Activated CD4-positive, alpha-beta T cell treated with anti-CD3 and anti-CD28 coated beads, Interleukin-2, amount 10 ng/mL, durations not matched to agents 7 days and 5 days (primary cell): ENCODE measurements at regions not wholly inside any gene's neighbourhood (a gene's known extent, or its start where the extent isn't known, plus 50 kb on each side); places are given as distances from the start of the nearest gene placed in this dataset.
"Not testable (repeated sequence)": the region's sequence is repeated elsewhere in the genome, so short reads cannot be mapped to it uniquely, and the experiment has no call there.

Experiments
- CTCF ChIA-PET: fragments of 350-600 bp; sonication (Branson Sonifier 250); formaldehyde crosslinking; loops from one replicate; lab custom pipeline; 2021; ENCODE audit warnings: antibody characterized with exemption; lab: Charles Lee
- POLR2A ChIA-PET: fragments of 350-600 bp; sonication (Branson Sonifier 250); formaldehyde crosslinking; loops from one replicate; lab custom pipeline; 2021; ENCODE audit warnings: antibody characterized with exemption; lab: Charles Lee
- DNase-seq: peaks from one replicate; pipeline ENCODE4 v3.0.0-alpha.2; 2020
- H3K27ac Mint-ChIP-seq: one replicate; pipeline ENCODE4 v1.8.0; 2021; ENCODE audit warnings: mild to moderate bottlenecking, moderate library complexity, mixed read lengths
- H3K27me3 Mint-ChIP-seq: one replicate; pipeline ENCODE4 v1.8.0; 2021; ENCODE audit warnings: mixed read lengths
- H3K36me3 Mint-ChIP-seq: one replicate; pipeline ENCODE4 v1.8.0; 2021; ENCODE audit warnings: low read depth, mixed read lengths
- H3K4me1 Mint-ChIP-seq: one replicate; pipeline ENCODE4 v1.8.0; 2021; ENCODE audit warnings: mixed read lengths
- H3K4me3 Mint-ChIP-seq: one replicate; pipeline ENCODE4 v1.8.0; 2021; ENCODE audit warnings: mild to moderate bottlenecking, moderate library complexity, mixed read lengths
- H3K9me3 Mint-ChIP-seq: one replicate; pipeline ENCODE4 v1.8.0; 2021; ENCODE audit warnings: mixed read lengths

GRCh38 chr17:13417381-13417950 lies 184.3 kb downstream of the HS3ST3A1 start:
- H3K4me1 Mint-ChIP-seq, result no peaks in the 10 kb centered on the region

DNA sequence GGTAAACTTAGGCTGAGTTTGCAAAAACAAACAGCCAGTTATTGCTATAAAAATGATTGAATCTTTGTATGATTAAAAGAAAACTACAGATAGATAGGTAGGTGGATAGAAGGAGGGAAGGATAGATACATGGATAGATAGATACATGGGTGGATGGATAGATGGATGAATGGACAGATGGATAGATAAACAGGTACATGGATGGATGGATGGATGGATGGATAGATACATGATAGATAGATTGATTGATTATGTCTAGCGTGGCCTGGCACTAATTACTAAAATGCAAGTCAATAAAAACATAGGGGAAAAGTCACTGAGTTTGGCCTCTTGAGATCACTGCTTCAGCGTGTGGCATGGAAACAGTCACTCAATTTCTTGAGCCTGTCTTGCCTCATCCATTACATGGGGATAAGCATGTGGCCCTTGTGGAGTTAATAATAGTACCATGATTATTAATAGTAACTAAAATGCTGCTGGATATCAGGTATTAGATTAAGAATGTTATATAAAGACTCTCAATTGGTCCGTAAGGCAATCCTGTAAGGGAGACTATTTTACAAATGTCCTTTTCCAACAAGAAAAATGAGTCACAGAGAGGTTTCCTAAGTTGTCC lies 184.9 kb downstream of the HS3ST3A1 start:
- ChIA-PET POLR2A (no interaction called here), CTCF (no interaction called here)
- DNase-seq, result no peak
- Mint-ChIP-seq H3K27me3 (peaks cover 3% of the 10 kb centered on the region), H3K27ac (no peak overlapping the region), H3K4me1 (no peaks in the 10 kb centered on the region), H3K9me3 (no peaks in the 10 kb centered on the region), H3K4me3 (no peak overlapping the region), H3K36me3 (no peaks in the 10 kb centered on the region)

More at GRCh38 chr17:13417381-13417950, 184.3 kb downstream of the HS3ST3A1 start:
- Mint-ChIP-seq H3K4me3 (no peak overlapping the region), H3K27ac (no peak overlapping the region), H3K9me3 (no peaks in the 10 kb centered on the region), H3K36me3 (no peaks in the 10 kb centered on the region), H3K27me3 (peaks cover 3% of the 10 kb centered on the region)
- DNase-seq, result no peak
- POLR2A ChIA-PET, result no interaction called here
- CTCF ChIA-PET, result no interaction called here

DNA sequence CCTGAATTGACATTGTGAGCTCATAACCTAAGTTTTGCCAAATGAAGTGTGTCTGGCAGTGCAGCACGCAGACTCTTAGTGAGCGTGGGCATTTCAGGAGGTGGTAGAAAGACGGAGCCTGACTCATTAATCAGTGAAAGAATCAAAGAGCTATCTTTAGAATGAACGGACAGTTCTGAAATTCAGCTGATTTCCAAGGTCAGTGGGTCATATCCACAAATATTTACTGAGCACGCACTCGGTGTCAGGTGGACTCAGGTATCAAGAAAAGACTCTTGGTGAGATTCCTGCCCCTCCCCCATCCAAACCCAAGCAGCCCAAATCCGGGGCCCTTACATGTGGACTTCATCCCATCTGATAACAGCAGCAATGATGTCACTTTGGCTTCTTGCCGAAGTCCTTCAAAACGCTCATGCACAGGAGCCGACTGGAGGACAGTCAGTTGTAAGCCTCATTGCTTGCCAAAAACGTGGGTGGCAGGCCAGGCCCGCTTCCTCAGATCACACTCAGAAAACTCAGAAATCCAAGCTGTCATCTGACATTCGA lies 185.8 kb downstream of the HS3ST3A1 start:
- DNase-seq, result no peak
- Mint-ChIP-seq H3K4me3 (no peak overlapping the region), H3K9me3 (no peaks in the 10 kb centered on the region), H3K36me3 (no peaks in the 10 kb centered on the region), H3K4me1 (no peaks in the 10 kb centered on the region), H3K27me3 (peaks cover 3% of the 10 kb centered on the region), H3K27ac (no peak overlapping the region)
- ChIA-PET POLR2A (no interaction called here), CTCF (no interaction called here)

DNA sequence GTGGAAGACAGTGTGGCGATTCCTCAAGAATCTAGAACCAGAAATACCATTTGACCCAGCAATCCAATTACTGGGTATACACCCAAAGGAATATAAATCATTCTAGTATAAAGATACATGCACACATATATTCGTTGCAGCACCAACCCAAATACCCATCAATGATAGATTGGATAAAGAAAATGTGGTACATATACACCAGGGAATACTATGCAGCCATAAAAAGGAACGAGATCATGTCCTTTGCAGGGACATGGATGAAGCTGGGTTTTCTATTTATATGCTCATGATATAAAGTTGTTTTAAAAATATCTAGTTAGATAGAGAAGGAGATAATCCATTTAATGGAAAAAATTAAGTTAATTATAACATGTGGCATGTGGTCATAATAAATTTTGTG lies 186.5 kb downstream of the HS3ST3A1 start:
- H3K4me1 Mint-ChIP-seq, CTCF ChIA-PET, H3K27ac Mint-ChIP-seq, POLR2A ChIA-PET, H3K4me3 Mint-ChIP-seq, H3K27me3 Mint-ChIP-seq, H3K36me3 Mint-ChIP-seq, DNase-seq, H3K9me3 Mint-ChIP-seq: not testable (repeated sequence)

DNA sequence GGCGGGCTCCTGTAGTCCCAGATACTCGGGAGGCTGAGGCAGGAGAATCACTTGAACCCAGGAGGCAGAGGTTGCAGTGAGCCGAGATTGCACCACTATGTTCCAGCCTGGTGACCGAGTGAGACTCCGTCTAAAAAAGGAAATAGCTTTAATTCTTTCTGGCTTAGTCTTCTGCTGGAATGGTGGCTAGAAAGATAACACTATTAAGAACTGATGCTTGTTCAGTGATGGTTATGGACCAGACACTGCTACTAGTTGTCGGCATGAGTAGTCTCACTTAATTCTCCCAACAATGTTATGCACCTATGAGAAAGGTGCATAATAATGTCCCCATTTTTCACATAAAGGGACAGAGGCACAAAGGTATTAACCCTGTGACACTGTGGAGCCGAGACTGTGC lies 188.7 kb downstream of the HS3ST3A1 start:
- H3K4me3 Mint-ChIP-seq, result no peak overlapping the region
- no peaks in the 10 kb centered on the region for H3K36me3 Mint-ChIP-seq
- H3K27me3 Mint-ChIP-seq, result peaks cover 3% of the 10 kb centered on the region
- no peak overlapping the region for H3K27ac Mint-ChIP-seq
- ChIA-PET CTCF (no interaction called here), POLR2A (no interaction called here)
- DNase-seq, result no peak
- no peaks in the 10 kb centered on the region for H3K9me3 Mint-ChIP-seq
- no peaks in the 10 kb centered on the region for H3K4me1 Mint-ChIP-seq

- H3K4me1 Mint-ChIP-seq, result no peaks in the 10 kb centered on the region
- H3K4me3 Mint-ChIP-seq, result no peak overlapping the region
- no peak for DNase-seq
- H3K27me3 Mint-ChIP-seq, result no peaks in the 10 kb centered on the region
- no peaks in the 10 kb centered on the region for H3K9me3 Mint-ChIP-seq
- no peaks in the 10 kb centered on the region for H3K36me3 Mint-ChIP-seq
- POLR2A ChIA-PET, result no interaction called here
- no peak overlapping the region for H3K27ac Mint-ChIP-seq
- CTCF ChIA-PET, result no interaction called here
These were observed 190.9 kb downstream of the HS3ST3A1 start for GRCh38 chr17:13410874-13411273.

GRCh38 chr17:13410214-13410613 lies 191.5 kb downstream of the HS3ST3A1 start:
- no peak for DNase-seq
- Mint-ChIP-seq H3K4me3 (no peak overlapping the region), H3K4me1 (no peaks in the 10 kb centered on the region), H3K36me3 (no peaks in the 10 kb centered on the region), H3K27ac (no peak overlapping the region), H3K27me3 (no peaks in the 10 kb centered on the region), H3K9me3 (no peaks in the 10 kb centered on the region)
- CTCF ChIA-PET, result no interaction called here
- POLR2A ChIA-PET, result no interaction called here

DNA sequence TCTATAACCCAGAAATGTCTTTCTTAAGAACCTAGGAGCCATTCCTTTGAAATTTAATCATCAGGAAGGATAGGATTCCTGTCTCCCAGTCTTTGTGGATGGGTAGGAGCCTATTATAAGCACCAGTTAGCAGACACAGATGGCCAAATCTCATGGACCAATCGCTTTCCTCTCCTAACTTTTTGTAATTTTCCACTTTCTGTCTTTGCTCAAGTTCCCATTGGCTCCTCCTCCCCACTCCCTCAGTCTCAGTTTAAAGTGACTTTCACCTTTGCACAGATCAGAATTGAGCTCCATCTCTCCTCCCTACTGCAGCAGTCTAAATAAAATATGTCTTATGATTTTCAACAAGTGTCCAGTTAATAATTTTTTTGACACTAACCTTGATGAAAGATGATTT lies 192.3 kb downstream of the HS3ST3A1 start:
- Mint-ChIP-seq H3K36me3 (no peaks in the 10 kb centered on the region), H3K4me3 (no peak overlapping the region), H3K27me3 (no peaks in the 10 kb centered on the region), H3K9me3 (no peaks in the 10 kb centered on the region), H3K4me1 (no peaks in the 10 kb centered on the region), H3K27ac (no peak overlapping the region)
- CTCF ChIA-PET, result no interaction called here
- POLR2A ChIA-PET, result no interaction called here
- no peak for DNase-seq

DNA sequence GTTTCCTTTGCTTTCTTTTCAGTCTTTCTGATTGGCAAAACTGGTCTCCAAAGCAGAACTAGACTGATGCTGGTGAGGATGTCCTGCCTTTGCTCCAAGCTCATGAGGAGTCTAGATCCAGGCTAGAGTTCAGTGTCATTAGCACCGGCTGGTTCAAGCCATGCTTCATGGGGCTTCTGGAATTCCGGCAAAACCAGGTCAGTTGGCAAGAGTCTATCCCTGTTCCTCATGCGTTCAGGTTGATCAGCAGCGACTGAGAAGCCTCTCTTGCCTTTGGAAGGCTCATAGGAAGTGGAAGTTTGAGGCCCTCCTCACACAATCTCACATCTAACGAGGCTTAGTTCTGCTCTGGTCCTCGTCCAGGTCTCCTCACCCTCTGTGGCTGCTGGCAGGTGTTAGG lies 194.3 kb downstream of the HS3ST3A1 start:
- H3K4me3 Mint-ChIP-seq, result no peak overlapping the region
- H3K36me3 Mint-ChIP-seq, result no peaks in the 10 kb centered on the region
- ChIA-PET POLR2A (no interaction called here), CTCF (no interaction called here)
- no peak for DNase-seq
- no peaks in the 10 kb centered on the region for H3K27me3 Mint-ChIP-seq
- no peaks in the 10 kb centered on the region for H3K4me1 Mint-ChIP-seq
- H3K27ac Mint-ChIP-seq, result no peak overlapping the region
- H3K9me3 Mint-ChIP-seq, result no peaks in the 10 kb centered on the region

- Mint-ChIP-seq H3K9me3 (no peaks in the 10 kb centered on the region), H3K4me1 (no peaks in the 10 kb centered on the region), H3K27me3 (no peaks in the 10 kb centered on the region), H3K4me3 (no peak overlapping the region), H3K36me3 (no peaks in the 10 kb centered on the region), H3K27ac (no peak overlapping the region)
- CTCF ChIA-PET, result no interaction called here
- POLR2A ChIA-PET, result no interaction called here
- DNase-seq, result no peak
These were observed 195.9 kb downstream of the HS3ST3A1 start for GRCh38 chr17:13405807-13406206.

GRCh38 chr17:13405080-13405479 lies 196.6 kb downstream of the HS3ST3A1 start:
- Mint-ChIP-seq H3K36me3 (no peaks in the 10 kb centered on the region), H3K4me3 (no peak overlapping the region), H3K9me3 (no peaks in the 10 kb centered on the region), H3K27me3 (no peaks in the 10 kb centered on the region), H3K27ac (no peak overlapping the region), H3K4me1 (no peaks in the 10 kb centered on the region)
- no peak for DNase-seq
- CTCF ChIA-PET, result no interaction called here
- POLR2A ChIA-PET, result no interaction called here

DNA sequence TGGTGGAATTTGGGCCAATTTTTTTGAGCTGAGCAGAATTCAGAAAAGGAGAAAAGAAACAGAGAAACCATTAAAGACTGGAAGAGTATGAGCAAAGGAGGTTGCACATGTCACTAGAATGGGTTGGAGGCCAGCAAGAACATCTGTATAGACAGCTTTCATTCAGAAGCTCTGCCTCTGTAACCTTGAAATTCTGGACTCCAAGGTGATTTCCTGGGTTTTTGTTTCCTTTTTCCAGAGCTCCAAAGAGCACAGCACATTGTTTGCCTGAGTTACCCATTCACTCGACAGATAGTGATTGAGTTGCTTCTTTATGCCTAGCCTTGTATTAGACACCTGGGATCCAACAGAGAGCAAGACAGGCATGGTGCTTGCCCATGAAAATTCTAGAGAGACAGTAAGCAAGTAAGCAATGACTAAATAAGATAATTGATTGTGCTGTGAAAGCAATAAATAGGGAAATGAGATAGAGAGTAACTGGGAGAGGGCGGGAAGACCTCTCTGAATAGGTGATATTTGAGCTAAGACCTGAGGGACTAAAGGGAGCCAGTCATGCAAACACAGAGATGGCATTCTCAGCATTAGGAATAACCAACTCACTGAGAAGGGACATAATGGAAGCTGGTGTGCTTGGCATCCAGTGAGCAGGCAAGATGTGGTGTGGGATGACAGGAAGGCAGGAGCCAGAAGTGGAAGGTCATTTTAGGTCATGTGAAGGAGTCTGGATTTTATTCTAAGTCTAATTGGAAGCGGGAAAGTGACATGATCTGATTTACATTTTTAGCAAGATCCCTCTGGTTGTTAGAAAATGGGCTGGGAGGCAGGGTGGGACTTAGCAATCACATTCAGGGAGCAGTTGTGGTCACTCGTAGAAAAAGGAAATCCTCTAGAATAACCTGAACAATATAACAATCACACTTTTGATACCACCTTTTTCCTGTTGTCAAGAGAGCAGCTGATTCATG lies 197.5 kb downstream of the HS3ST3A1 start:
- no peaks in the 10 kb centered on the region for H3K4me1 Mint-ChIP-seq
- ChIA-PET POLR2A (no interaction called here), CTCF (no interaction called here)

GRCh38 chr17:13400491-13400890 lies 201.2 kb downstream of the HS3ST3A1 start:
- ChIA-PET CTCF (no interaction called here), POLR2A (no interaction called here)
- H3K4me3 Mint-ChIP-seq, result no peak overlapping the region
- peak overlapping the region; percentile 42 for H3K27ac Mint-ChIP-seq
- no peaks in the 10 kb centered on the region for H3K9me3 Mint-ChIP-seq
- no peaks in the 10 kb centered on the region for H3K36me3 Mint-ChIP-seq
- H3K27me3 Mint-ChIP-seq, result no peaks in the 10 kb centered on the region
- DNase-seq, result no peak
- H3K4me1 Mint-ChIP-seq, result no peaks in the 10 kb centered on the region

More for the DNA sequence above, 197.5 kb downstream of the HS3ST3A1 start:
- DNase-seq, result no peak
- Mint-ChIP-seq H3K36me3 (no peaks in the 10 kb centered on the region), H3K4me3 (no peak overlapping the region), H3K9me3 (no peaks in the 10 kb centered on the region), H3K27me3 (no peaks in the 10 kb centered on the region), H3K27ac (no peak overlapping the region)
